Thyroid gland (tissue), 4 donors: ENCODE measurements at regions not wholly inside any gene's neighbourhood (a gene's known extent, or its start where the extent isn't known, plus 50 kb on each side); places are given as distances from the start of the nearest gene placed in this dataset.

Experiments used
- DNase-seq, 2 donors: peaks; one replicate each; pipeline ENCODE4 v3.0.0-alpha.2; 2019
- H3K27ac ChIP-seq, 3 donors: fragments of 200-600 bp; sonication (generic); 1 replicate in 2 of 3; 2 replicates in 1 of 3; pipeline ENCODE4 v1.5.1; 2016 to 2019; ENCODE audit warnings: mild to moderate bottlenecking in 1 of 3, moderate library complexity in 1 of 3
- H3K27me3 ChIP-seq: fragments of 200-600 bp; sonication (generic); one replicate; pipeline ENCODE4 v1.5.1; 2019
- H3K36me3 ChIP-seq, 2 donors: fragments of 200-600 bp; sonication (generic); one replicate each; pipeline ENCODE4 v1.5.1; 2016 to 2019
- H3K4me1 ChIP-seq, 2 donors: fragments of 200-600 bp; sonication (generic); one replicate each; pipeline ENCODE4 v1.5.1; 2017 to 2019
- H3K4me3 ChIP-seq, 3 donors: fragments of 200-600 bp; sonication (generic); replicated peaks in 1 of 3; 1 replicate in 2 of 3; 2 replicates in 1 of 3; pipeline ENCODE4 v1.5.1; 2016; ENCODE audit warnings: mild to moderate bottlenecking in 1 of 3
- H3K9me3 ChIP-seq: fragments of 200-600 bp; sonication (generic); one replicate; pipeline ENCODE4 v1.5.1; 2017
- POLR2A ChIP-seq, 2 donors: fragments of 450-650 bp; IDR thresholded peaks; one replicate each; pipeline ENCODE4 v1.6.1; 2017; ENCODE audit warnings: antibody characterized with exemption in 2 of 2, mild to moderate bottlenecking in 2 of 2, moderate library complexity in 1 of 2
- WGBS, 2 donors: methylation state at CpG; one replicate each; pipeline ENCODE4 v1.1.5; 2017; 5-methylcytosine and 5-hydroxymethylcytosine counted together
- intact Hi-C: fragments of 100-400 bp; cut with DNase I; formaldehyde crosslinking; loops from one replicate; pipeline ENCODE4 v1.15.1; 2023
- TF ChIP-seq, protein P1 (sequence below), 6 experiments: fragments of 200-600 bp in 3 of 6; fragments of 450-650 bp in 3 of 6; sonication (generic) in 3 of 6; IDR thresholded peaks; one replicate each; pipeline ENCODE4 v1.5.1; 2016 to 2019; ENCODE audit warnings: antibody characterized with exemption in 6 of 6, mild to moderate bottlenecking in 2 of 6, inconsistent platforms in 1 of 6, moderate library complexity in 1 of 6

DNA sequence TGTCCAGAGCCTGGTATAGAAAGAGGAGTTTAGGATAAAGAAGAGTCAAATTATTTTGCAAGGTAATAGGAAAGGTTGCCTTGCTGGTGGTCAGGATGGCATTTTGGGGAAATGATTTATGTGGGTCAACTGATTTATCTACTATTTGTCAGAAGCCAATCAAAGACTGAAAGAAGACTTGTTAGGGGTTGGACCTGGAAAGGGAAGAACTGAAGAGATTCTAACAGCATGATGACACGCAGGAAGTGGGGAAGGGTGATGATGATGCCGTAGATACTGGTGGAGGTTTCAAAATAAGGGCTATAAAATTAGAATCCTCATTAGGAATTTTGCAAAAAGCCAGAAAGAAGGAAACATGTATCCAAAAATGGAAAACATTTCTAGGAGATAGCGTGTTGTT is 60.7 kb upstream of the FGF14 start:
- Histone ChIP-seq H3K36me3 (no peaks in the 10 kb centered on the region), H3K4me3 (no peak overlapping the region), H3K27me3 (no peaks in the 10 kb centered on the region), H3K27ac (no peak overlapping the region), H3K9me3 (no peaks in the 10 kb centered on the region), H3K4me1 (no peaks in the 10 kb centered on the region)
- WGBS, 2 donors: 89 to 92% methylated on average over 3 of the region's 3 CpGs
- intact Hi-C loops: no loop called here
- no peak for DNase-seq
- TF ChIP-seq, protein P1, sequence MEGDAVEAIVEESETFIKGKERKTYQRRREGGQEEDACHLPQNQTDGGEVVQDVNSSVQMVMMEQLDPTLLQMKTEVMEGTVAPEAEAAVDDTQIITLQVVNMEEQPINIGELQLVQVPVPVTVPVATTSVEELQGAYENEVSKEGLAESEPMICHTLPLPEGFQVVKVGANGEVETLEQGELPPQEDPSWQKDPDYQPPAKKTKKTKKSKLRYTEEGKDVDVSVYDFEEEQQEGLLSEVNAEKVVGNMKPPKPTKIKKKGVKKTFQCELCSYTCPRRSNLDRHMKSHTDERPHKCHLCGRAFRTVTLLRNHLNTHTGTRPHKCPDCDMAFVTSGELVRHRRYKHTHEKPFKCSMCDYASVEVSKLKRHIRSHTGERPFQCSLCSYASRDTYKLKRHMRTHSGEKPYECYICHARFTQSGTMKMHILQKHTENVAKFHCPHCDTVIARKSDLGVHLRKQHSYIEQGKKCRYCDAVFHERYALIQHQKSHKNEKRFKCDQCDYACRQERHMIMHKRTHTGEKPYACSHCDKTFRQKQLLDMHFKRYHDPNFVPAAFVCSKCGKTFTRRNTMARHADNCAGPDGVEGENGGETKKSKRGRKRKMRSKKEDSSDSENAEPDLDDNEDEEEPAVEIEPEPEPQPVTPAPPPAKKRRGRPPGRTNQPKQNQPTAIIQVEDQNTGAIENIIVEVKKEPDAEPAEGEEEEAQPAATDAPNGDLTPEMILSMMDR (IDR thresholded peaks at IDR 0.05): no peak
- no peak for TF ChIP-seq POLR2A (IDR thresholded peaks at IDR 0.05)

DNA sequence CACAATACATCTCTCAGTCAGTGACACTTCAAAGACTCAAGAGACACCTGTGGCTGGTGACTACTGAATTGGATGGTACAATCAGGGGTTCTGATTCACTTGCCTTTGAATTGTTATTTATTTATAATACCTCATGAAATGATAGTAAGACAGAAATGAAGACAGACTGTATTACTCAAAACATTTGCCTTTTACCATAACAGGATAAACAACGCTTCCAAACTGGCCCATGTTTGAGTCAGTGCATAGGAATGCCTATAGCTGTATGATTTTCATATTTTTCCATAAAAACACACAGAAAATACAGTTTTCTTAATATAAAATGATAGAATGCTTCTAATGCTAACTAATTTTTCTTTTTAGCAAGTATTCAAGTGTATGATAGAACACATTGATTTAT is 59.5 kb upstream of the FGF14 start:
- H3K4me3 ChIP-seq: no peak overlapping the region
- H3K36me3 ChIP-seq: no peaks in the 10 kb centered on the region
- no peak overlapping the region for H3K27ac ChIP-seq
- no peak for DNase-seq
- H3K9me3 ChIP-seq: no peaks in the 10 kb centered on the region
- H3K4me1 ChIP-seq: no peaks in the 10 kb centered on the region
- intact Hi-C loops: no loop called here
- TF ChIP-seq, protein P1 (IDR thresholded peaks at IDR 0.05): no peak
- no peak for TF ChIP-seq POLR2A (IDR thresholded peaks at IDR 0.05)
- no peaks in the 10 kb centered on the region for H3K27me3 ChIP-seq
- WGBS, 2 donors: 78 to 91% methylated on average over 1 of the region's 1 CpG

GRCh38 chr13:102460806-102461205 is 59.0 kb upstream of the FGF14 start:
- Histone ChIP-seq H3K27me3 (no peaks in the 10 kb centered on the region), H3K9me3 (no peaks in the 10 kb centered on the region), H3K27ac (no peak overlapping the region), H3K4me1 (no peaks in the 10 kb centered on the region), H3K36me3 (no peaks in the 10 kb centered on the region), H3K4me3 (no peak overlapping the region)
- intact Hi-C loops: no loop called here
- peak; percentile 32 to 61 for DNase-seq
- no peak for TF ChIP-seq POLR2A (IDR thresholded peaks at IDR 0.05)
- TF ChIP-seq, protein P1 (IDR thresholded peaks at IDR 0.05): no peak
- WGBS, 2 donors: 34 to 48% methylated on average over 7 of the region's 7 CpGs

DNA sequence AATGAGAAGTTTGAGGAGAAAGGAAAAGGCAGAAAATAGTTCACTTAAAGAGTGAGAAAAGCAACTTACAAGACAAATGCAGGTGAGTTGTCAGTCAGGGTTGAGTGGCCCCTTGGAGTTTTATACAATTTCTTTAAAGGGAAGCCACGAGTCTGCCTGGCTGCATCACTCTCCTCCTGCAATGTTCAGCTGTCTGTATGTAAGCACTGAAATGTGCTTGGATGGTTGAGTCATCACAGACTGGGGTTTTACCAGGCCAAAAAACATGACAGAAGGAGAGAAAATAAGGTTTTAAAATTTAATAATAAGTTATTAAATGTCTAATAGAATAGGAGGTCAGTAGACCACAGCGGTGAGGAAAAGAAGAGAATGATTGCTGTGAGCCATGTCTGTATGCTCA is 51.0 kb upstream of the FGF14 start:
- Histone ChIP-seq H3K36me3 (no peaks in the 10 kb centered on the region), H3K4me3 (no peak overlapping the region), H3K27me3 (no peaks in the 10 kb centered on the region), H3K4me1 (no peaks in the 10 kb centered on the region), H3K9me3 (no peaks in the 10 kb centered on the region), H3K27ac (no peak overlapping the region)
- intact Hi-C loops: no loop called here
- 63 to 74% methylated on average over 2 of the region's 2 CpGs for WGBS, 2 donors
- TF ChIP-seq, protein P1 (IDR thresholded peaks at IDR 0.05): no peak
- no peak for TF ChIP-seq POLR2A (IDR thresholded peaks at IDR 0.05)
- no peak for DNase-seq
